Activated naive CD8-positive, alpha-beta T cell treated with anti-CD3 and anti-CD28 coated beads for 36 hours (primary cell): ENCODE measurements at regions not wholly inside any gene's neighbourhood (a gene's known extent, or its start where the extent isn't known, plus 50 kb on each side); places are given as distances from the start of the nearest gene placed in this dataset.
A peak's percentile ranks its signal among the peaks of the same experiment; 100 is the strongest.
"Not testable (repeated sequence)": the region's sequence is repeated elsewhere in the genome, so short reads cannot be mapped to it uniquely, and the experiment has no call there.

Source experiments
- DNase-seq: peaks from one replicate; pipeline ENCODE4 v3.0.0; 2021
- H3K27ac Mint-ChIP-seq: one replicate; pipeline ENCODE4 v1.8.0; 2022; ENCODE audit warnings: mild to moderate bottlenecking, moderate library complexity, mixed read lengths
- H3K27me3 Mint-ChIP-seq: one replicate; pipeline ENCODE4 v1.8.0; 2022; ENCODE audit warnings: mild to moderate bottlenecking, mixed read lengths
- H3K36me3 Mint-ChIP-seq: one replicate; pipeline ENCODE4 v1.8.0; 2021; ENCODE audit warnings: mild to moderate bottlenecking, mixed read lengths
- H3K4me1 Mint-ChIP-seq: one replicate; pipeline ENCODE4 v1.8.0; 2021; ENCODE audit warnings: mixed read lengths
- H3K4me3 Mint-ChIP-seq: one replicate; pipeline ENCODE4 v1.8.0; 2022; ENCODE audit warnings: mild to moderate bottlenecking, moderate library complexity, mixed read lengths
- H3K9me3 Mint-ChIP-seq: one replicate; pipeline ENCODE4 v1.8.0; 2022; ENCODE audit warnings: mixed read lengths

GRCh38 chr6:130613176-130613575 lies 214.0 kb upstream of the SMLR1 start:
- Mint-ChIP-seq H3K27me3 (no peaks in the 10 kb centered on the region), H3K4me3 (no peak overlapping the region), H3K27ac (no peak overlapping the region), H3K4me1 (peaks cover 3% of the 10 kb centered on the region), H3K36me3 (no peaks in the 10 kb centered on the region), H3K9me3 (no peaks in the 10 kb centered on the region)
- no peak for DNase-seq

GRCh38 chr6:130615816-130616215 lies 211.4 kb upstream of the SMLR1 start:
- Mint-ChIP-seq H3K27me3 (no peaks in the 10 kb centered on the region), H3K4me3 (no peak overlapping the region), H3K36me3 (no peaks in the 10 kb centered on the region), H3K27ac (no peak overlapping the region), H3K4me1 (peaks cover 5% of the 10 kb centered on the region), H3K9me3 (no peaks in the 10 kb centered on the region)
- DNase-seq: no peak

GRCh38 chr6:130617658-130618057 lies 209.5 kb upstream of the SMLR1 start:
- Mint-ChIP-seq H3K4me1 (peaks cover 5% of the 10 kb centered on the region), H3K9me3 (no peaks in the 10 kb centered on the region), H3K27me3 (no peaks in the 10 kb centered on the region), H3K36me3 (no peaks in the 10 kb centered on the region), H3K27ac (no peak overlapping the region), H3K4me3 (no peak overlapping the region)
- no peak for DNase-seq

- H3K36me3 Mint-ChIP-seq, H3K27me3 Mint-ChIP-seq, H3K4me3 Mint-ChIP-seq, H3K27ac Mint-ChIP-seq, H3K9me3 Mint-ChIP-seq, H3K4me1 Mint-ChIP-seq, DNase-seq: not testable (repeated sequence)
These were observed 208.4 kb upstream of the SMLR1 start for GRCh38 chr6:130618806-130619205.

GRCh38 chr6:130620338-130620781 lies 206.8 kb upstream of the SMLR1 start:
- DNase-seq: no peak
- Mint-ChIP-seq H3K36me3 (peaks cover 9% of the 10 kb centered on the region), H3K4me1 (peaks cover 5% of the 10 kb centered on the region), H3K4me3 (no peak overlapping the region), H3K9me3 (peaks cover 11% of the 10 kb centered on the region), H3K27me3 (no peaks in the 10 kb centered on the region), H3K27ac (no peak overlapping the region)

- Mint-ChIP-seq H3K27me3 (no peaks in the 10 kb centered on the region), H3K9me3 (peaks cover 11% of the 10 kb centered on the region), H3K36me3 (peaks cover 9% of the 10 kb centered on the region), H3K27ac (no peak overlapping the region), H3K4me1 (peaks cover 9% of the 10 kb centered on the region), H3K4me3 (no peak overlapping the region)
- DNase-seq: no peak
These were observed 205.1 kb upstream of the SMLR1 start for GRCh38 chr6:130622142-130622541.

GRCh38 chr6:130624046-130624445 lies 203.2 kb upstream of the SMLR1 start:
- Mint-ChIP-seq H3K9me3 (peaks cover 11% of the 10 kb centered on the region), H3K27me3 (no peaks in the 10 kb centered on the region), H3K4me3 (no peak overlapping the region), H3K4me1 (peaks cover 9% of the 10 kb centered on the region), H3K27ac (no peak overlapping the region), H3K36me3 (peaks cover 9% of the 10 kb centered on the region)
- DNase-seq: no peak

GRCh38 chr6:130625825-130626527 lies 201.2 kb upstream of the SMLR1 start:
- no peak overlapping the region for H3K4me3 Mint-ChIP-seq
- H3K27me3 Mint-ChIP-seq: no peaks in the 10 kb centered on the region
- peak; percentile 3 for DNase-seq
- peak overlapping the region; percentile 34 for H3K27ac Mint-ChIP-seq
- H3K4me1 Mint-ChIP-seq: peaks cover 11% of the 10 kb centered on the region
- peaks cover 11% of the 10 kb centered on the region for H3K9me3 Mint-ChIP-seq
- peaks cover 9% of the 10 kb centered on the region for H3K36me3 Mint-ChIP-seq

- Mint-ChIP-seq H3K9me3 (peaks cover 1% of the 10 kb centered on the region), H3K4me3 (no peak overlapping the region), H3K4me1 (peaks cover 9% of the 10 kb centered on the region), H3K36me3 (no peaks in the 10 kb centered on the region), H3K27ac (no peak overlapping the region), H3K27me3 (no peaks in the 10 kb centered on the region)
- DNase-seq: no peak
These were observed 198.3 kb upstream of the SMLR1 start for GRCh38 chr6:130628862-130629261.

- H3K27ac Mint-ChIP-seq: no peak overlapping the region
These were observed 197.6 kb upstream of the SMLR1 start for GRCh38 chr6:130629640-130630039.

GRCh38 chr6:130632277-130632676 lies 194.9 kb upstream of the SMLR1 start:
- Mint-ChIP-seq H3K27ac (no peak overlapping the region), H3K27me3 (no peaks in the 10 kb centered on the region), H3K9me3 (peaks cover 9% of the 10 kb centered on the region), H3K36me3 (no peaks in the 10 kb centered on the region), H3K4me1 (peaks cover 5% of the 10 kb centered on the region), H3K4me3 (no peak overlapping the region)
- DNase-seq: no peak

More at GRCh38 chr6:130629640-130630039, 197.6 kb upstream of the SMLR1 start:
- no peak for DNase-seq
- Mint-ChIP-seq H3K4me3 (no peak overlapping the region), H3K27me3 (no peaks in the 10 kb centered on the region), H3K36me3 (no peaks in the 10 kb centered on the region), H3K4me1 (peaks cover 9% of the 10 kb centered on the region), H3K9me3 (no peaks in the 10 kb centered on the region)

GRCh38 chr6:130632897-130633296 lies 194.3 kb upstream of the SMLR1 start:
- H3K4me3 Mint-ChIP-seq: no peak overlapping the region
- H3K27ac Mint-ChIP-seq: no peak overlapping the region
- peaks cover 5% of the 10 kb centered on the region for H3K4me1 Mint-ChIP-seq
- no peaks in the 10 kb centered on the region for H3K27me3 Mint-ChIP-seq
- H3K9me3 Mint-ChIP-seq: peaks cover 12% of the 10 kb centered on the region
- H3K36me3 Mint-ChIP-seq: no peaks in the 10 kb centered on the region
- no peak for DNase-seq

GRCh38 chr6:130643361-130643760 lies 183.8 kb upstream of the SMLR1 start:
- Mint-ChIP-seq H3K27me3 (no peaks in the 10 kb centered on the region), H3K9me3 (peaks cover 31% of the 10 kb centered on the region), H3K27ac (no peak overlapping the region), H3K4me1 (peaks cover 3% of the 10 kb centered on the region), H3K4me3 (no peak overlapping the region), H3K36me3 (peaks cover 3% of the 10 kb centered on the region)
- no peak for DNase-seq

GRCh38 chr6:130644175-130644574 lies 183.0 kb upstream of the SMLR1 start:
- Mint-ChIP-seq H3K36me3 (peaks cover 3% of the 10 kb centered on the region), H3K4me1 (peaks cover 3% of the 10 kb centered on the region), H3K27ac (no peak overlapping the region), H3K4me3 (no peak overlapping the region), H3K27me3 (no peaks in the 10 kb centered on the region), H3K9me3 (peaks cover 30% of the 10 kb centered on the region)
- DNase-seq: no peak

GRCh38 chr6:130644769-130645168 lies 182.4 kb upstream of the SMLR1 start:
- H3K36me3 Mint-ChIP-seq: not testable (repeated sequence)
- peaks cover 26% of the 10 kb centered on the region for H3K9me3 Mint-ChIP-seq

GRCh38 chr6:130647246-130647645 lies 180.0 kb upstream of the SMLR1 start:
- Mint-ChIP-seq H3K4me3 (no peak overlapping the region), H3K4me1 (no peaks in the 10 kb centered on the region), H3K36me3 (peaks cover 3% of the 10 kb centered on the region), H3K9me3 (peaks cover 26% of the 10 kb centered on the region), H3K27ac (no peak overlapping the region), H3K27me3 (no peaks in the 10 kb centered on the region)
- DNase-seq: no peak

More at GRCh38 chr6:130644769-130645168, 182.4 kb upstream of the SMLR1 start:
- not testable (repeated sequence) for H3K4me3 Mint-ChIP-seq, H3K27me3 Mint-ChIP-seq, H3K4me1 Mint-ChIP-seq, DNase-seq, H3K27ac Mint-ChIP-seq
